Stimulated activated CD8-positive, alpha-beta memory T cell treated with anti-CD3 and anti-CD28 coated beads, Interleukin-12 subunit alpha, Interleukin-12 subunit beta, amount 100 ng/mL, for 24 hours (primary cell): ENCODE measurements at regions not wholly inside any gene's neighbourhood (a gene's known extent, or its start where the extent isn't known, plus 50 kb on each side); places are given as distances from the start of the nearest gene placed in this dataset.

Experiments
- DNase-seq: peaks from one replicate; pipeline ENCODE4 v3.0.0-alpha.2; 2020; ENCODE audit errors: extremely low read depth

DNA sequence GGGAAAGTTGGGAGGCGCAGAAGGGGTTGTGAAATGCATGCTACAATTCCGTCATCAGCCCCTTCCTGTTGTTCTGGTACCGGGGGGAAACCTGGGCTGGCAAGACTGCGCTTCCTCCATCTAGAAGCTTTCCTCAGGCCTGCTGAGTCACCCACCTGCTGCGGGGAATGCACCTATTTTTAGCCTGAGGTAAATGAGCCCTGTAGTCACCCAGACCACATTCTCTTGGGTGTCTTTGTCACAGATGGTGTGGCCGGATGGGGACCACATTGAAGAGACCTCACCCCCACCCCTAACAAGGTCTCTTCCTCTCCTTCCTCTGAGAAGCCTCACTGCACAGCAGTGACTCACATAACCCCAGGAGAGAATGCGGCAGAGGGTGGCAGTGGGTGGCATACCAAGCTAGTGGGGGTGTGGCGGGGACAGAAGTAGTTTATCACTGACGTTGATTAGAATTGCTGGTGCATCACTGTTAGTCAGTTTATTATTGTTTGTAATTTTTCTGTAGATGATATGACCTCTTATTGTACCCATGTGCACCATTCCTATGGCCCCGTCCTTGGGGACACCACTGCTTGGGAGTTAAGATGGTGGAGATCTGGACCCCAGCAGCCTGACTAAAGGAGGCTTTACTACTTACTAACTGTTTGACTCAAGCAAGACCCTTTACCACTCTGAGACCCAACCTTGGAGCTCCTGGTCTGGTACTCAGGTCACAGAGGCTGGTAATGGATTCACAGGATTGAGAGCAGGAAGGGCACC is 83.0 kb upstream of the DUSP5 start:
- DNase-seq, result peak; percentile 80

- no peak for DNase-seq
Observed at GRCh38 chr10:110415809-110416208, 81.9 kb upstream of the DUSP5 start.

DNA sequence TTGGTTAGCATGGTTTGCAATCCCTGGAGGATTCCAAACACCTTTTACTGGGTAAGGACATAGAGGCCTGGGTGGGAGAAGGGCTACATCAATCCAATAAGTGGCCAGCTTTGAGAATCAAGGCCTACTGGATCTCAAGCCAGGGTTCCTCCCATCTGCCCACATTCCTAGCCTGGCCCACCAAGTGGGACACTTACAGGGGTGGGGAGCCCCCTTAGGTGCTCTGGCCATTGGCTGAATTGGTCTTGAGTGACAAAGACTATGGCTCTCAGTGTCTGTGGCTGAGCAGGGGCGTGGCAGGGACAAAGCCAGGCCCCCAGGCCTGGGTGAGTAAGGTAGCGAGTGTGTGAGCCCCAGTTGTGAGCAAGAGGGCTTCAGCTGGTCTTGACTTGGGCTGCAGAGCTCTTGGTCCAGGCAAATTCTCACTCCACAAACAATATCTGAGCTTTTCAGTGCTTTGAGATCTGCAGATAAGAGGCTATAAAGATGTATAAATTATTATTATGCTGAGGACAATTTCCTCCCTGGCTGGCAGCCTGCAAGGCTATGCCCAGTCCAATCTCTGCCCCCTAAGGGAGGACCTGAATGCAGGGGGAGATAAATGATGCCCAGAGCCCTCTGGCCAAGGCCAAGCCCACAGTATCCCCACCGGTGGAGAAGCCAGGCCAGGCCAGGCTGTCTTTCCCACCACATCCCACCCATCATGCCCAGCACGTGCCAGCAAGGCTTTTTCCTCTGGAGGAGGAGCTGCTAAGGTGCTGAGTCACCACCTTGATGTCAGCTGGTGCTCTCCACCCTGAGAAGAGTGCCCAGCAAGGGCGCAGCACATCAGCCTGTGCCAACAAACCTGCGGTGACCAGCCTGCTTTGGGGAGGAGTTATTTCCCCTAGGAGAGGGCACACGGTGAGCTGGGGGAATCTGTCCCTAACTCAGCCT is 80.7 kb upstream of the DUSP5 start:
- DNase-seq, result no peak

DNA sequence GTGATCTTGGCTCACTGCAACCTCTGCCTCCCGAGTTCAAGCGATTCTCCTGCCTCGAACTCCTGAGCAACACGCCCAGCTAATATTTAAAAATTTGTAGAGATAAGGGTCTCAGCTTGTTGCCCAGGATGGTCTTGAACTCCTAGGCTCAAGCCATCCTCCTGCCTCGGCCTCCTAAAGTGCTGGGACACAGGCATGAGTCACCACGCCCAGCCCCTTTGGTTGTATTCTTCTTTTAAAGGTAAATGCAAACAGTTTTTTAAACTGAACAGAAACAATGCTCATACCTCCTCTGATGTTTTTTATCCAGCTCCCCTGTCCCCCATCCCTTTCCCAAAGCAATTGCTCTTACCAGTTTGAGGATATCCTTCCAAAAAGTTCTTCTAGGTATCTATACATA is 79.5 kb upstream of the DUSP5 start:
- DNase-seq, result no peak

DNA sequence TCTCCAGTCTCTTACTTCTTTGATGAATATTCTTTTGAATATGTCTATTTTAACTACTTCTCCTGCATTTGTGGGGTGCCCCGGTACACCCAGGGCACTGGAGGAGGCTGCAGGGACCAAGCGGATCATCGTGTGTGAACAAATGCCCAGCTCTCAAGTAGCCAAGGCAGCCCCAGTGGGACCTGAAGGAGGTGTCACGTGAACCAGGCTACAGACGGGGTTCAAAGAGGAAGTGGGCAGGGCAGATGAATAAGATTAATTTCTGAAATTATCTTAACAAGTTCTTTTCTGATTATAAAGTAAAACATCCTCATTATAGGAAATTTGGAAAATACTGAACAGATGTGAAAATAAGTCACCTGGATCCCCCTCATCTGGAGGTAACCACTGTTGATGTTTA is 78.4 kb upstream of the DUSP5 start:
- DNase-seq, result no peak

GRCh38 chr10:110420401-110421193 is 77.1 kb upstream of the DUSP5 start:
- DNase-seq, result no peak

GRCh38 chr10:110421512-110422138 is 76.1 kb upstream of the DUSP5 start:
- DNase-seq, result no peak

- no peak for DNase-seq
Observed at GRCh38 chr10:110422548-110422947, 75.2 kb upstream of the DUSP5 start.

DNA sequence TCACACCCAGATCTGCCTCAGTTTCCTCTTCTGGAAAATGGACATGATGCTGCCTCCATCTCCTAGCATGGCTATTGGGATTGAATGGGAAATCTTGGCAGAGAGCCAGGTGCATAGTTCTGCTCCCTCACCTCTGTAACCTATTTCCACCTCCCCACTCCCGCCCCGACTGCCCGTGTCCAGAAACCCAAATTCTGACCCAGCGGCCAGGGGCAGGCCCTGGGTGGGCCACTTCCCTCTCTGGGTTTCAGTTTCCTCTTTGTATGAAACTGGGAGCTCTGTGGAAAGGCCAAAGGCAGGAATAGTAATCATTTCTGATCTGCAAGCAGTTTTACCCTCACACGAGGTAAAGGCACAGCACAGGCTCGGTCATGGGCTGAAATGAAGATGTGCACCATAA is 74.1 kb upstream of the DUSP5 start:
- DNase-seq, result no peak

GRCh38 chr10:110425684-110426293 is 71.9 kb upstream of the DUSP5 start:
- peak; percentile 31 for DNase-seq

- no peak for DNase-seq
Observed at GRCh38 chr10:110426294-110427181, 71.2 kb upstream of the DUSP5 start.

GRCh38 chr10:110429301-110429700 is 68.4 kb upstream of the DUSP5 start:
- DNase-seq, result no peak

DNA sequence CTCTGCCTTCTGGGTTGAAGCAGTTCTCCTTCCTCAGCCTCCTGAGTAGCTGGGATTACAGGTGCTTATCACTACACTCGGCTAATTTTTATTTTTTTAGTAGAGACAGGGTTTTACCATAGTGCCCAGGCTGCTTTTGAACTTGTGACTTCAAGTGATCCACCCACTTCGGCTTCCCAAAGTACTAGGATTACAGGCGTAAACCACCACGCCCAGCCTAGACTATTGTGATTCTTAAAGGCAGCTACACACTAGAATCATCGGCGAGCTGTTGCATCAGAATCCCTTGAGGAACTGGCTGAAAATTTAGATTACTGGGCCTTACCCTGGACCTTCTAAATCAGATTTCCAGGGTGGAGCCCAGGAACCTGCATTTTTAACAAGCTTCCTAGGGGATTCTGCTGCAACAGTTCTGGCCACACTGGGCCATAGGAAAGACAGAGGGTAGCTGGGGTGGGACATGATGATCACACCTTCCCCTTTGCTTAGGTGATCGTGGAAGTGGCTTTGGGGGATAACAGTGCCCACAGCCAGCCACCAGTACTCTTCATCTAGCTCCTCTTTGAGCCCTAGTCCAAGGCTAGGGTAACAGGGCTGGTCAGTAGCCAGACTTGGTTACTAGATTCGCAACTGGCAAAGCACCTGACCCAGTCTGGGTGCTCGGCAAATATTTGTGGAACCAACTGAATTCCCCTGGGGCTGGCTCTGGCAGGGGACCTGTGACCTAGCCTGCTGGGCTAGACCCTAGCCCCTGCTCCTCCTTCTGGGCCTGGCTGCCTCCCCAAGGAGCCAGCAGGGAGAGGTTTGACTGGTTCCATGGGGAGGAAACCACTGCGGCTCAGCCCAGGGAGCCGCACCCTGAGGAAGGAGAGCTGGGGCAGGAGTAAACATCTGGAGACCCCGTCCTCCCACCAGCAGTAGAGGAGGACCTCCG is 67.1 kb upstream of the DUSP5 start:
- DNase-seq, result no peak

- DNase-seq, result no peak
Observed at GRCh38 chr10:110431659-110432058, 66.0 kb upstream of the DUSP5 start.

GRCh38 chr10:110432084-110432483 is 65.6 kb upstream of the DUSP5 start:
- no peak for DNase-seq

GRCh38 chr10:110432814-110433565 is 64.7 kb upstream of the DUSP5 start:
- DNase-seq, result no peak

DNA sequence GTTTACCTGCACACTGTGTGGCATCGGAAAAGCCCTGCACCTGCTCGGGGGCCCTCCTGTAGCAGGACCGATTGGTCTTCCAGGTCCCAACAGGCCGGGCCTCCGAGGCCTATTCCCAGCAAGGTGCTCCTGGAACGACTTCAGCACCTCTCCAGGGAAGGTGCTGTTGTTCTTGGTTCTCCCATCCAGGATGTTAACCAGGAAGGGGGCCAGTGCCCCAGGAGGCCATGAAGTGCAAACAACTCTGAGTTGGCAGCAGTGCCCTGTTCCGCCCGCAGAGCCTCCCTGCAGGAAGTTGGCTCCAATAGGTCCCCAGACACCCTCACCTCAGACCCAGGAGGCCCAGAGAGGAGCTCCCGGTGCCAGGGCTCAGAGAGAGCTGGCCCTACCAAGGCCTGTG is 64.0 kb upstream of the DUSP5 start:
- no peak for DNase-seq

DNA sequence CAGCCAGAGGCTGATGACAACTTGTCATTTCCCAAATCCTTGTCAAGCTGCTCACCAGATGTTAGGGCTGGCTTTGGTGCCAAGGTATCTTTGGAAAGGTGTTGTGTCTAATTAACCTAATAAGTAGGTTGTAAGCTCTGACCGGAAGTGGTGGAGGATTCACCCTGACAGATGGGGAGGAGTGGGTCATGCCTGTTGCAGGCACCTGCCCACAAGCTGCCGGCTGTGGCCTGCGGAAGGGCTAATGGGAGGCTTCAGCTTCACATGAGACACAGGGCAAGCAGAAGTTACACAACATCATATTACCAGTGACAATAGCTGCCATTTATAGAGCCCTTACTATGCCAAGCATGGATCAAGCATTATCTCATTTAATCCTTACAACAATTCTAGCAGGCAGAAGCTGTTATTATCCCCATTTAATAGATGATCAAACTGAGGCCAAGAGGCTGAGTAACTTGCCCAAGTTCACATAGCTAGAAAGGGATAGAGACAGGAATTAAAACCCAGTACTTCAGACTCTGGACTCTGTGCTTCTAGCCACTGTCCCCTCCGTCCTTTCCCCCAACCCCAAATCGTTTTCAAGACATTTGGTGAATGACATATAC is 63.1 kb upstream of the DUSP5 start:
- DNase-seq, result no peak
